GM13976 (cell line): ENCODE measurements at regions not wholly inside any gene's neighbourhood (a gene's known extent, or its start where the extent isn't known, plus 50 kb on each side); places are given as distances from the start of the nearest gene placed in this dataset.

Experiments
- DNase-seq: peaks from one replicate; pipeline ENCODE4 v3.0.0; 2012; ENCODE audit warnings: low spot score
- CTCF ChIP-seq: IDR thresholded peaks from 2 replicates; pipeline ENCODE4 v1.5.1; 2012; ENCODE audit warnings: borderline replicate concordance, mild to moderate bottlenecking; ENCODE audit not compliant: insufficient read depth; ENCODE audit errors: extremely low read depth, missing control alignments, control extremely low read depth
- in situ Hi-C: fragments of 300-500 bp; cut with MboI; formaldehyde crosslinking; loops from one replicate; pipeline ENCODE4 v1.12.0; 2022; ENCODE audit warnings: low sequenced_read_pairs, mixed read lengths, inconsistent platforms; ENCODE audit not compliant: unreplicated experiment

- no peak for TF ChIP-seq CTCF
- in situ Hi-C loops: no loop called here
- no peak for DNase-seq
Observed at GRCh38 chr1:20426371-20426770, 59.6 kb downstream of the CAMK2N1 start.

- no peak for TF ChIP-seq CTCF
- in situ Hi-C loops: no loop called here
- DNase-seq: no peak
Observed at GRCh38 chr1:20425622-20426021, 60.4 kb downstream of the CAMK2N1 start.

GRCh38 chr1:20423169-20423795 is 62.7 kb downstream of the CAMK2N1 start:
- DNase-seq: no peak
- TF ChIP-seq CTCF: no peak
- in situ Hi-C loops: no loop called here

- DNase-seq: no peak
- in situ Hi-C loops: no loop called here
- no peak for TF ChIP-seq CTCF
Observed at GRCh38 chr1:20421441-20421840, 64.6 kb downstream of the CAMK2N1 start.

GRCh38 chr1:20417581-20417980 is 68.4 kb downstream of the CAMK2N1 start:
- in situ Hi-C loops: no loop called here
- TF ChIP-seq CTCF: no peak
- no peak for DNase-seq

GRCh38 chr1:20416706-20417105 is 69.3 kb downstream of the CAMK2N1 start:
- no peak for TF ChIP-seq CTCF
- DNase-seq: no peak
- in situ Hi-C loops: no loop called here
